Cardiac septum (tissue), 1 donor: ENCODE measurements at regions not wholly inside any gene's neighbourhood (a gene's known extent, or its start where the extent isn't known, plus 50 kb on each side); places are given as distances from the start of the nearest gene placed in this dataset.

Experiments used
- DNase-seq: peaks from one replicate; pipeline ENCODE4 v3.0.0-alpha.2; 2020; ENCODE audit warnings: low spot score
- intact Hi-C: fragments of 100-400 bp; cut with DNase I; formaldehyde crosslinking; loops from one replicate; pipeline ENCODE4 v1.14.0; 2022
- donor health status: DM: no; HTN: no; CAD: no.

- DNase-seq: no peak
- intact Hi-C loops: no loop called here
Observed at GRCh38 chr2:126771501-126772195, 115.7 kb downstream of the GYPC start.

GRCh38 chr2:126774290-126774689, 118.3 kb downstream of the GYPC start:
- DNase-seq: no peak
- intact Hi-C loops: no loop called here

GRCh38 chr2:126774761-126775160, 118.8 kb downstream of the GYPC start:
- intact Hi-C loops: loop anchor here (5.0 kb wide), 3 partner anchors 117 to 1027 kb away; partner anchors contain the start of gene GYPC

GRCh38 chr2:126775300-126775985, 119.5 kb downstream of the GYPC start:
- intact Hi-C loops: loop anchor here (5.0 kb wide), 3 partner anchors 118 to 1028 kb away; partner anchors contain the start of gene GYPC
- peak; percentile 27 for DNase-seq

More at GRCh38 chr2:126774761-126775160, 118.8 kb downstream of the GYPC start:
- DNase-seq: no peak

- intact Hi-C loops: loop anchor here (5.0 kb wide), 3 partner anchors 119 to 1029 kb away; partner anchors contain the start of gene GYPC
- no peak for DNase-seq
Observed at GRCh38 chr2:126776255-126776654, 120.3 kb downstream of the GYPC start.

GRCh38 chr2:126776692-126777619, 121.0 kb downstream of the GYPC start:
- intact Hi-C loops: loop anchor here (1.0 to 5.0 kb wide), 4 partner anchors 120 to 1030 kb away; partner anchors contain the start of gene GYPC
- DNase-seq: peak; percentile 91

- intact Hi-C loops: loop anchor here (1.0 to 5.0 kb wide), 4 partner anchors 120 to 1030 kb away; partner anchors contain the start of gene GYPC
- peak; percentile 14 for DNase-seq
Observed at GRCh38 chr2:126777620-126777978, 121.1 kb upstream of the TEX51 start.

- DNase-seq: peak; percentile 71
- intact Hi-C loops: loop anchor here (5.0 kb wide), 3 partner anchors 122 to 1032 kb away; partner anchors contain the start of gene GYPC
Observed at GRCh38 chr2:126778561-126779501, 119.9 kb upstream of the TEX51 start.

- DNase-seq: peak; percentile 43
- intact Hi-C loops: no loop called here
Observed at GRCh38 chr2:126781206-126781605, 117.5 kb upstream of the TEX51 start.

GRCh38 chr2:126781806-126782205, 116.9 kb upstream of the TEX51 start:
- intact Hi-C loops: no loop called here
- peak; percentile 63 for DNase-seq

- peak; percentile 46 for DNase-seq
- intact Hi-C loops: no loop called here
Observed at GRCh38 chr2:126782648-126783047, 116.0 kb upstream of the TEX51 start.

- intact Hi-C loops: no loop called here
- DNase-seq: peak; percentile 43
Observed at GRCh38 chr2:126783341-126783740, 115.3 kb upstream of the TEX51 start.

GRCh38 chr2:126784045-126784444, 114.6 kb upstream of the TEX51 start:
- intact Hi-C loops: no loop called here
- peak; percentile 59 for DNase-seq

GRCh38 chr2:126784621-126785020, 114.1 kb upstream of the TEX51 start:
- no peak for DNase-seq
- intact Hi-C loops: no loop called here

GRCh38 chr2:126785236-126785635, 113.5 kb upstream of the TEX51 start:
- intact Hi-C loops: no loop called here
- DNase-seq: peak; percentile 66

- intact Hi-C loops: no loop called here
Observed at GRCh38 chr2:126785862-126786261, 112.8 kb upstream of the TEX51 start.

GRCh38 chr2:126786765-126787164, 111.9 kb upstream of the TEX51 start:
- DNase-seq: peak; percentile 19
- intact Hi-C loops: no loop called here

More at GRCh38 chr2:126785862-126786261, 112.8 kb upstream of the TEX51 start:
- DNase-seq: peak; percentile 46

GRCh38 chr2:126787289-126787688, 111.4 kb upstream of the TEX51 start:
- intact Hi-C loops: no loop called here
- DNase-seq: peak; percentile 41
